SJSA1 (cell line): ENCODE measurements at regions not wholly inside any gene's neighbourhood (a gene's known extent, or its start where the extent isn't known, plus 50 kb on each side); places are given as distances from the start of the nearest gene placed in this dataset.

Source experiments
- DNase-seq, 2 experiments: peaks; one replicate each; pipeline ENCODE4 v3.0.0-alpha.2; 2015 to 2020; ENCODE audit warnings: low spot score in 2 of 2, low read depth in 1 of 2
- H3K27ac ChIP-seq: fragments of 250-450 bp; sonication (Bioruptor Pico); 2 replicates; pipeline ENCODE4 v1.5.1; 2020; ENCODE audit warnings: mild to moderate bottlenecking, moderate library complexity
- H3K27me3 ChIP-seq: fragments of 250-450 bp; sonication (Bioruptor Pico); replicated peaks from 2 replicates; pipeline ENCODE4 v1.5.1; 2020; ENCODE audit warnings: mild to moderate bottlenecking, moderate library complexity
- H3K36me3 ChIP-seq: fragments of 250-450 bp; sonication (Bioruptor Pico); 2 replicates; pipeline ENCODE4 v1.5.1; 2020; ENCODE audit warnings: mild to moderate bottlenecking
- H3K4me1 ChIP-seq: fragments of 250-450 bp; sonication (Bioruptor Pico); replicated peaks from 2 replicates; pipeline ENCODE4 v1.6.1; 2021; ENCODE audit warnings: mild to moderate bottlenecking
- H3K4me3 ChIP-seq: fragments of 250-450 bp; sonication (Bioruptor Pico); 2 replicates; pipeline ENCODE4 v1.5.1; 2020; ENCODE audit warnings: mild to moderate bottlenecking
- H3K9me3 ChIP-seq: fragments of 250-450 bp; sonication (Bioruptor Pico); replicated peaks from 2 replicates; pipeline ENCODE4 v1.5.1; 2020; ENCODE audit warnings: mild to moderate bottlenecking

GRCh38 chr17:70345061-70345460 lies 175.7 kb downstream of the KCNJ2 start:
- Histone ChIP-seq H3K4me1 (no peaks in the 10 kb centered on the region), H3K4me3 (no peak overlapping the region), H3K27ac (no peak overlapping the region), H3K9me3 (no peaks in the 10 kb centered on the region), H3K27me3 (no peaks in the 10 kb centered on the region), H3K36me3 (no peaks in the 10 kb centered on the region)
- DNase-seq: no peak

GRCh38 chr17:70352834-70353233 lies 183.5 kb downstream of the KCNJ2 start:
- no peaks in the 10 kb centered on the region for H3K4me1 ChIP-seq
- no peaks in the 10 kb centered on the region for H3K27me3 ChIP-seq
- DNase-seq: no peak
- H3K36me3 ChIP-seq: no peaks in the 10 kb centered on the region
- no peaks in the 10 kb centered on the region for H3K9me3 ChIP-seq
- no peak overlapping the region for H3K4me3 ChIP-seq
- H3K27ac ChIP-seq: no peak overlapping the region

GRCh38 chr17:70353408-70354092 lies 184.2 kb downstream of the KCNJ2 start:
- no peaks in the 10 kb centered on the region for H3K9me3 ChIP-seq
- DNase-seq: no peak

GRCh38 chr17:70355185-70355584 lies 185.9 kb downstream of the KCNJ2 start:
- Histone ChIP-seq H3K36me3 (no peaks in the 10 kb centered on the region), H3K27ac (no peak overlapping the region), H3K4me3 (no peak overlapping the region), H3K4me1 (no peaks in the 10 kb centered on the region), H3K9me3 (no peaks in the 10 kb centered on the region), H3K27me3 (no peaks in the 10 kb centered on the region)
- DNase-seq: no peak

More at GRCh38 chr17:70353408-70354092, 184.2 kb downstream of the KCNJ2 start:
- Histone ChIP-seq H3K4me1 (no peaks in the 10 kb centered on the region), H3K27me3 (no peaks in the 10 kb centered on the region), H3K4me3 (no peak overlapping the region), H3K27ac (no peak overlapping the region), H3K36me3 (no peaks in the 10 kb centered on the region)

- DNase-seq: no peak
- no peak overlapping the region for H3K27ac ChIP-seq
- no peaks in the 10 kb centered on the region for H3K36me3 ChIP-seq
- no peaks in the 10 kb centered on the region for H3K9me3 ChIP-seq
- no peaks in the 10 kb centered on the region for H3K4me1 ChIP-seq
- H3K4me3 ChIP-seq: no peak overlapping the region
- H3K27me3 ChIP-seq: no peaks in the 10 kb centered on the region
Observed at GRCh38 chr17:70357190-70357589, 187.9 kb downstream of the KCNJ2 start.

- Histone ChIP-seq H3K27ac (no peak overlapping the region), H3K9me3 (0 out of 2 replicates have a peak, but pooled peaks cover 2% of the 10 kb centered on the region), H3K4me3 (no peak overlapping the region), H3K36me3 (no peaks in the 10 kb centered on the region), H3K4me1 (no peaks in the 10 kb centered on the region), H3K27me3 (no peaks in the 10 kb centered on the region)
- no peak for DNase-seq
Observed at GRCh38 chr17:70365091-70365583, 195.8 kb downstream of the KCNJ2 start.

- Histone ChIP-seq H3K27ac (no peak overlapping the region), H3K4me3 (no peak overlapping the region), H3K9me3 (0 out of 2 replicates have a peak, but pooled peaks cover 2% of the 10 kb centered on the region), H3K27me3 (no peaks in the 10 kb centered on the region), H3K4me1 (no peaks in the 10 kb centered on the region), H3K36me3 (no peaks in the 10 kb centered on the region)
- no peak for DNase-seq
Observed at GRCh38 chr17:70366386-70366785, 197.1 kb downstream of the KCNJ2 start.

GRCh38 chr17:70368011-70368410 lies 198.7 kb downstream of the KCNJ2 start:
- DNase-seq: no peak
- no peak overlapping the region for H3K27ac ChIP-seq

GRCh38 chr17:70369391-70369790 lies 200.1 kb downstream of the KCNJ2 start:
- Histone ChIP-seq H3K36me3 (no peaks in the 10 kb centered on the region), H3K27ac (no peak overlapping the region), H3K27me3 (no peaks in the 10 kb centered on the region), H3K9me3 (0 out of 2 replicates have a peak, but pooled peaks cover 2% of the 10 kb centered on the region), H3K4me3 (no peak overlapping the region), H3K4me1 (no peaks in the 10 kb centered on the region)
- no peak for DNase-seq

More at GRCh38 chr17:70368011-70368410, 198.7 kb downstream of the KCNJ2 start:
- Histone ChIP-seq H3K4me1 (no peaks in the 10 kb centered on the region), H3K27me3 (no peaks in the 10 kb centered on the region), H3K4me3 (no peak overlapping the region), H3K36me3 (no peaks in the 10 kb centered on the region), H3K9me3 (0 out of 2 replicates have a peak, but pooled peaks cover 2% of the 10 kb centered on the region)

GRCh38 chr17:70370816-70371215 lies 201.5 kb downstream of the KCNJ2 start:
- Histone ChIP-seq H3K36me3 (no peaks in the 10 kb centered on the region), H3K4me3 (no peak overlapping the region), H3K27me3 (no peaks in the 10 kb centered on the region), H3K4me1 (no peaks in the 10 kb centered on the region), H3K9me3 (0 out of 2 replicates have a peak, but pooled peaks cover 2% of the 10 kb centered on the region), H3K27ac (no peak overlapping the region)
- no peak for DNase-seq

- Histone ChIP-seq H3K27ac (no peak overlapping the region), H3K4me3 (no peak overlapping the region), H3K27me3 (no peaks in the 10 kb centered on the region), H3K4me1 (no peaks in the 10 kb centered on the region), H3K36me3 (no peaks in the 10 kb centered on the region), H3K9me3 (no peaks in the 10 kb centered on the region)
- DNase-seq: no peak
Observed at GRCh38 chr17:70373369-70373768, 204.0 kb downstream of the KCNJ2 start.

- Histone ChIP-seq H3K27ac (no peak overlapping the region), H3K9me3 (no peaks in the 10 kb centered on the region), H3K4me3 (no peak overlapping the region), H3K4me1 (no peaks in the 10 kb centered on the region), H3K36me3 (no peaks in the 10 kb centered on the region), H3K27me3 (no peaks in the 10 kb centered on the region)
- DNase-seq: no peak
Observed at GRCh38 chr17:70374496-70374895, 205.2 kb downstream of the KCNJ2 start.

- Histone ChIP-seq H3K36me3 (no peaks in the 10 kb centered on the region), H3K9me3 (no peaks in the 10 kb centered on the region), H3K27ac (no peak overlapping the region), H3K4me1 (no peaks in the 10 kb centered on the region), H3K4me3 (no peak overlapping the region), H3K27me3 (no peaks in the 10 kb centered on the region)
- no peak for DNase-seq
Observed at GRCh38 chr17:70375406-70375805, 206.1 kb downstream of the KCNJ2 start.

- H3K27ac ChIP-seq: no peak overlapping the region
- no peaks in the 10 kb centered on the region for H3K4me1 ChIP-seq
- H3K36me3 ChIP-seq: no peaks in the 10 kb centered on the region
- H3K4me3 ChIP-seq: no peak overlapping the region
- H3K9me3 ChIP-seq: no peaks in the 10 kb centered on the region
- no peak for DNase-seq
- H3K27me3 ChIP-seq: no peaks in the 10 kb centered on the region
Observed at GRCh38 chr17:70375813-70376770, 206.8 kb downstream of the KCNJ2 start.
